GM23338 (cell line): ENCODE measurements at regions not wholly inside any gene's neighbourhood (a gene's known extent, or its start where the extent isn't known, plus 50 kb on each side); places are given as distances from the start of the nearest gene placed in this dataset.

Source experiments
- CREB1 ChIP-seq: fragments of 250-450 bp; sonication (Bioruptor Pico); IDR thresholded peaks from 2 replicates; pipeline ENCODE4 v1.5.0; 2020; ENCODE audit warnings: low read depth, mild to moderate bottlenecking, moderate library complexity
- EZH2 ChIP-seq: fragments of 200-600 bp; sonication (generic); IDR thresholded peaks from one replicate; pipeline ENCODE4 v1.8.0; 2017; ENCODE audit warnings: antibody characterized with exemption, mild to moderate bottlenecking, low read depth; ENCODE audit not compliant: unreplicated experiment
- JUNB ChIP-seq: IDR thresholded peaks from one replicate; pipeline ENCODE4 v1.6.1; 2016; ENCODE audit warnings: antibody characterized with exemption; ENCODE audit not compliant: unreplicated experiment
- REST ChIP-seq: IDR thresholded peaks from one replicate; pipeline ENCODE4 v1.6.1; 2018; ENCODE audit warnings: antibody characterized with exemption; ENCODE audit not compliant: unreplicated experiment
- STAT1 ChIP-seq: IDR thresholded peaks from one replicate; pipeline ENCODE4 v1.6.1; 2016; ENCODE audit warnings: antibody characterized with exemption; ENCODE audit not compliant: unreplicated experiment
- TF ChIP-seq, protein P1 (sequence below), 2 experiments: fragments of 200-600 bp in 1 of 2; sonication (generic) in 1 of 2; conservative IDR thresholded peaks; 2 replicates each; pipeline versions ENCODE4 v1.5.1 to v1.6.1; 2016 to 2017; ENCODE audit warnings: antibody characterized with exemption in 2 of 2, low read depth in 2 of 2, mild to moderate bottlenecking in 2 of 2, moderate library complexity in 1 of 2

DNA sequence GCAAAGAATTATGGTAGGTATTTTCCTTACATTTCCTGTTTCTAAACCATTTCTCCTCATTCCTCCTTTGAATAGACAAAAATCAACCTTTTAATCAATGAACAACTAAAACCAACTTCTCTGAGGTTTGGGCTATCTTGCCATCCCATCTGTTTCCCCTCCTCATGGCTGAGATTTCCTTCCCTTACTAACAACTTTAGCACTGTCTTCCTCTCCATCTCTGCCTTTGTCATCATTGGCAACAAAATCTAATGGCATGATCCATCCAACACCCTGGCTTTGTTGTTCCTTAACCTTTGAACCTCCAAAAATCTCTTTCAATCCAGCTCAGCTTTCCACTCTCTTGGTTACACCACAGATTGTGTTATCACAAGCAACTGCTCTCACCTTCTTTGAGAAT is 95.3 kb upstream of the FAM136A start:
- TF ChIP-seq, protein P1, sequence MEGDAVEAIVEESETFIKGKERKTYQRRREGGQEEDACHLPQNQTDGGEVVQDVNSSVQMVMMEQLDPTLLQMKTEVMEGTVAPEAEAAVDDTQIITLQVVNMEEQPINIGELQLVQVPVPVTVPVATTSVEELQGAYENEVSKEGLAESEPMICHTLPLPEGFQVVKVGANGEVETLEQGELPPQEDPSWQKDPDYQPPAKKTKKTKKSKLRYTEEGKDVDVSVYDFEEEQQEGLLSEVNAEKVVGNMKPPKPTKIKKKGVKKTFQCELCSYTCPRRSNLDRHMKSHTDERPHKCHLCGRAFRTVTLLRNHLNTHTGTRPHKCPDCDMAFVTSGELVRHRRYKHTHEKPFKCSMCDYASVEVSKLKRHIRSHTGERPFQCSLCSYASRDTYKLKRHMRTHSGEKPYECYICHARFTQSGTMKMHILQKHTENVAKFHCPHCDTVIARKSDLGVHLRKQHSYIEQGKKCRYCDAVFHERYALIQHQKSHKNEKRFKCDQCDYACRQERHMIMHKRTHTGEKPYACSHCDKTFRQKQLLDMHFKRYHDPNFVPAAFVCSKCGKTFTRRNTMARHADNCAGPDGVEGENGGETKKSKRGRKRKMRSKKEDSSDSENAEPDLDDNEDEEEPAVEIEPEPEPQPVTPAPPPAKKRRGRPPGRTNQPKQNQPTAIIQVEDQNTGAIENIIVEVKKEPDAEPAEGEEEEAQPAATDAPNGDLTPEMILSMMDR (conservative IDR thresholded peaks at IDR 0.05; ENCODE audit: low read depth in 2 of 2) = no peak
- TF ChIP-seq CREB1 (CRISPR knock-in tag) = no peak
- TF ChIP-seq STAT1 = no peak
- no peak for TF ChIP-seq EZH2
- TF ChIP-seq REST = no peak
- TF ChIP-seq JUNB = no peak
